Stimulated activated CD8-positive, alpha-beta memory T cell treated with anti-CD3 and anti-CD28 coated beads, Interleukin-7, amount 100 ng/mL, for 24 hours (primary cell): ENCODE measurements at regions not wholly inside any gene's neighbourhood (a gene's known extent, or its start where the extent isn't known, plus 50 kb on each side); places are given as distances from the start of the nearest gene placed in this dataset.
"Not testable (repeated sequence)": the region's sequence is repeated elsewhere in the genome, so short reads cannot be mapped to it uniquely, and the experiment has no call there.

Experiments
- DNase-seq: peaks from one replicate; pipeline ENCODE4 v3.0.0-alpha.2; 2020; ENCODE audit warnings: low read depth

DNA sequence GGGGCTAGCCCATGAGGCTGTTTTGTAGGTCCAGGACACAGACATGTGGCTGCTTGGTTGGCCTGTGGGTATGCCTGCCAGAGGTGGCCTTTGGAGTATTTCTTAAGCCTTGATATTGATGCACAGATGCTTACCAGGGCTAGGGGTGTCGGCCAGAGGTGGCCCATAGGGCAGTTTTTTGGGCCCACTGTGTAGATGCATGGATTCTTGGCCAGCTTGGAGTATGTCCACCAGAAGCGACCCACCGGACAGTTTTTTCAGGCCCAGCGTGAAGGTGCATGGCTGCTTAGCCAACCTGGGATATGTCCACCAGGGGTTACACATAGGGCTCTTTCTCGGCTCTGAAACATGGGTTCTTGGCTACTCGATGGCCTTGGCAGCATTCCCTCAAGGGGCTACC, 1199.1 kb downstream of the CNTNAP5 start:
- no peak for DNase-seq

DNA sequence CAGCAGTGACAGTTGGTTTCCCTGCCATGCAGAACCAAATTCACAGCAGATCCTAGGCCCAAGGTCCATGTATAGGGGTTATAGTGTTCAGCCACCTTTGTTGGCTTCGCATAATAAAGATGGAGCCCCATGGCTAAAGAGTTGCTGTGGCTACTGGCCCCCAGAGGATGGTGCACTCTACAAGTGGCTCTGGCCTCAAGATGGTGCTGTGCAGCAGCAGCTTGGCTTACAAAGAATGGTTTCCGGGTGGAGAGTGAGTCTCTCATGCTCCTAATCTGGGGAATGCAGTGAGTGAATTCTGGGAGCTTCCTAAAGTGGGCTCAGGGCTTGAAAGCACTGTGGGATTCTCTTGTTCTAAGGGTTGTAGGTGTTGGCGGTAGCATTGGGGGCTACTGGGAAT, 1199.7 kb downstream of the CNTNAP5 start:
- no peak for DNase-seq

DNA sequence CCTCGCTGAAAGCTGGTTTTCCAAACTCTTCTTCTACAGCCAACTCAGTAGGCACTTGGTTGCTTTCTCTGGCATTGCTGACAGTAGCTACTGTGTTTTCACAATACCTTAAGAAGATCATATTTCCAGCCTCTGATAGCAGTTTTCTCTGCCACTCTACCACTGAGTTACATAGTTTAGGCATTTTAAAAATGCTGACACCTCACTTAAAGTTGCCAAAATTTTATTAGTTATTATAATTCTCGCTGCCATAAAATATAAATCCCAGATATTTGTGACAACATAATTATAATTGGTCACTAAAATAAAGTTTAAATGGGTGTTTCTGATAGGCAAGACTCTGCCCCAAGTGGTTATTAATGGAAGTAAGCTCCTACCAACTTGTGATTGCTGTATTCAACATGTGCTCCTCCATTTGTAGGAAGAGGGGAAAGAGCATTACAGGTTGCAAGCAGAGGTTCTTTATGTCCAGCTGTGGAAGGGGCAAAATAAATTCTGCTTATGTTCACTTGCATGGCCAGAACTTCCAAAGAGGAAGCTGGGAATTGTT, 1202.8 kb downstream of the CNTNAP5 start:
- no peak for DNase-seq

DNA sequence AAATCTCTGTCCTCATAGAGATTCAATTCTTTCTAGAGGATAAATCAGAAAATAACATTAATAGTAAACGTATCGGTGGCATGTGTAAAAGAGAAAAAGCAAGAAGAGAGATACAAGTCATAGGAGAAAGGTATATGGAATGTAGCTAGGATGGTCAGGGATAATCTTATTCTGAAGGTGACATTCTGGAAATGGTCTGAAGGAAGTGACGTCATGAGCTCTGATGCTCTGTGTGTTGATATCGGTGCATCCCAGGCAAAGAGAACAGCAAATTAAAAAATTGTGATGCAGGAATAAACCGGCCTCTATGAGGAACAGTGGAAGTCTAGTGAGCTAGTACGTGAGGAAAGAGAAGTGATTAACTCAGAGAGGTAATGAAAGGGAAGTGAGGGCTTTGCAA, 1215.8 kb downstream of the CNTNAP5 start:
- no peak for DNase-seq

- no peak for DNase-seq
These were observed 1218.0 kb downstream of the CNTNAP5 start for GRCh38 chr2:125243074-125243473.

GRCh38 chr2:125254010-125254409, 1228.9 kb downstream of the CNTNAP5 start:
- DNase-seq = no peak

DNA sequence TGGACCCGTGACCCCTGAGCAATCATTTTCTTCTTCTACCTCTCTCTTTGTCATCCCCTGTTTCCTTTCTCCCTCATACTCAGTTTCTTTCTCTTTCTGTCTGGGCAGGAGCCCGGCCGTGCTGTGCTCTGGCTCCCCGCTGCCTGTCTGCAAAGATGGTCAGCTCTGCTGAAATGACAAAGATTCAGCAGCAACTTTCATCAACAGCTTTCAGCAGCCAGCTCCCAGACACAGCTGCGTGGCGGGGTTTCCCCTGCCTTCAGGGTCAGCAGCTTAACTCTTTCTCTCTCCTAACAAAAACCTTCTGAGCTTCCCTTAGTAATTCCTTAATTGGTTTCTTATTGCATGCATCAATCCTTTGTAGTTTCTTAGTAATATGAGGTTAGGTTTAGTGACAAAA, 1234.4 kb downstream of the CNTNAP5 start:
- DNase-seq = no peak

- DNase-seq = not testable (repeated sequence)
These were observed 1235.4 kb downstream of the CNTNAP5 start for GRCh38 chr2:125260366-125260930.

DNA sequence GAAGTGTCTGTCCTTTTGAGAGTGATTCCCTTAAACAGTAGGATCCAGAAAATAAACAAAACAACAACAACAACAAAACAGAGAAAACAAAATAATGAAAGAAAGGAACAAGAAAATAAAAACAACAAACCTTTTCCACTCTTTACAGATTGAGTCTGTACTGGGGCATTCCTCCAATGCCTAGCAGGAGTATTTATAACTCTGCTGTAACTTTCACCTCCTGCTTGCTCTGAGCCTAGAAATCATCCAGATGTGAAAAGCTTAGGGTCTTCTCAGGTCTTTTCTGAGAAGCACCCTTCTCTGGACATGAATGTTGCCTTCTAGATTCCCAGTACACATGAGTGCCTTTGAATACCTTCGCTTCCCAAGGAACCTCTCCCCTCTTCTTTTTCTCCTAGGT, 1239.4 kb downstream of the CNTNAP5 start:
- no peak for DNase-seq

- DNase-seq = no peak
These were observed 1242.6 kb downstream of the CNTNAP5 start for GRCh38 chr2:125267683-125268082.

DNA sequence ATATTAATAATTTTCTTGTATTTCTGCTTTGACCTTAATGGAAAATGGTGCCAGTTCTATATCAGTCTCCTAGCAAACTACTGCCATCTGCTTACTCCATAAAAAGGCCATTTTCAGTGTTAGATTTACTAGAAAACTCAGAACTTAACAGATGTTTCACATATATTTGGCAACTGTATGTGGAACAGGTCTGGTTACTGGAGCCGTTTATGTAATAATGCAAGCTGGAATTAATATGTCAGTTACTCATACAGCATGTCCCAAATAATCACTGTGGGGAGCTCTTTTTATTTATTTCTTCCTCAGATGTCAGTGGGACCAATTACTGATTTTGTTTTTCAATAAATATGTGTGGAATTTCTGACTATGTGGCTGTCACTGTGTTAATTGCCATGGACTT, 1247.6 kb downstream of the CNTNAP5 start:
- no peak for DNase-seq

- no peak for DNase-seq
These were observed 1249.6 kb downstream of the CNTNAP5 start for GRCh38 chr2:125274718-125275117.

DNA sequence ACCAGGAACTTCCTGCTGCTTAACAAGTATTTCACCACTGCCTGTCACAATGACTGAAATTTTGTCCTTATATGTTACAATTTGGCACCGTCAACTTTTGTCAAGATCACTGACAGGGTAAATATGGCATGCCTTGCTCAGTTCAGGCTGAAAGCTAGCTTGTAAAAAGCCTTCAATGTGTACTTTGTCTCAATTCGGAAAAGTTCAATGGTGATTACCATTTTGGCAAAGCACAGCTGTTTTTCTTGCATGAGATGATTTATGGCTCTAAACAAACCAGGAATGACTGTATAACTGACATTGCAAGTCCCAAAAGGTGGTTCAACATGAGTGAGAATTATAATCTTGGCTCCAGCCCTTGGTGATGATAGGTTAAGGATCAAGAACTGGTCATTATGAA, 1255.2 kb downstream of the CNTNAP5 start:
- DNase-seq = no peak

GRCh38 chr2:125281242-125281641, 1256.2 kb downstream of the CNTNAP5 start:
- DNase-seq = no peak

- no peak for DNase-seq
These were observed 1271.7 kb downstream of the CNTNAP5 start for GRCh38 chr2:125296742-125297141.

GRCh38 chr2:125310657-125311364, 1285.7 kb downstream of the CNTNAP5 start:
- DNase-seq = no peak

DNA sequence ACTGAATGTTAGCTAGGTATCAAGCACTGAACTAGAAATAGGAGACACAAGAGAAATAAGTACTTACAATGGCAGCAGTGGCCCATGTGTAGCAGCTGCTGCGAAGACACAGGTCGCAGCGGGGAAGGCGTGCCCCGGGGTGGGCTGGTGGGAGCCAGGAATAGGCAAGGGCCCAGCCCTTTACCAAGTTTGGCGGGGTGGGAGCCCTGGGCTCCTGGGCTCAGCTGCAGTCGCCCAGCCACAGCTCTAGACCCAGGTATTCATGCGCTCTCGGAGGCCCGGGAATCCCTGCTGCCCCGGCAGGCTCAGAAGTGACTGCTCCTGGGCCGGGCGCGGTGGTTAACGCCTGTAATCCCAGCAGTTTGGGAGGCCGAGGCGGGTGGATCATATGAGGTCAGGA, 1287.3 kb downstream of the CNTNAP5 start:
- no peak for DNase-seq

DNA sequence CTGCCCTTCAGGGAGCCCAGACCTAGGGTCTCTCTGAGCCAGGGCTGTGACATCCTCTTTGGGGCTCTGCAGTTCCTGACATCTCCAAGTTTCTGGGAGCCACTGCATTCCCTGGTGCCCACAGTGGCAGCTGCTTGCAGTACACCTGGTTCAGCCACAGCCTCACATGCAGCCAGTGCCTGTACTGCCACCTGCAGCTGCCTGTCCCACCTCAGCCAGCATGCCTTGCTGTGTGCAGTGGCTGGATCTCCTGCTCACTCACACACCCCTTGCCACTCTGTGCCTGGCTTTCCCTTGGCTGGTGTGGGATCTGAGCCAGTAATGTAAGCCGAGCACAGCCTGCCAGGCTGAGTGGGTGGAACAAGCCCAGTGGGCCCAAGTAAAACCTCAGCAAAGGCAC, 1288.7 kb downstream of the CNTNAP5 start:
- DNase-seq = no peak

GRCh38 chr2:125318740-125319139, 1293.7 kb downstream of the CNTNAP5 start:
- DNase-seq = no peak

DNA sequence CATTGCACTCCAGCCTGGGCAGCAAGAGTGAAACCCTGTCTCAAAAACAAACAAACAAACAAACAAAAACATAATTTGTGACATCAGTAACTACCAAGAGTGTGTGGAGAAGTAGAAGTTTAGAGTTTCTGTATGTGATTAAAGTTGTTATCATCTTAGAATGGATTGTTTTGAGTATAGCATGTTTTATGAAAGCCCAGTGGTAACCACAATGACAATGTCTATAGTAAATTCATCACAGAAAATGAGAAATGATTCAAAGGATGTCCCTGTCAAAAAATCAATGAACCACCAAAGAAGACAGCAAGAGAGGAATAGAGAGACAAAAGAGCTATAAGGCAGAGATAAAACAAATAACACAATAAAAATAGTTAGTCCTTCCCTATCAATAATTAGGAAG, 1299.2 kb downstream of the CNTNAP5 start:
- DNase-seq = no peak

DNA sequence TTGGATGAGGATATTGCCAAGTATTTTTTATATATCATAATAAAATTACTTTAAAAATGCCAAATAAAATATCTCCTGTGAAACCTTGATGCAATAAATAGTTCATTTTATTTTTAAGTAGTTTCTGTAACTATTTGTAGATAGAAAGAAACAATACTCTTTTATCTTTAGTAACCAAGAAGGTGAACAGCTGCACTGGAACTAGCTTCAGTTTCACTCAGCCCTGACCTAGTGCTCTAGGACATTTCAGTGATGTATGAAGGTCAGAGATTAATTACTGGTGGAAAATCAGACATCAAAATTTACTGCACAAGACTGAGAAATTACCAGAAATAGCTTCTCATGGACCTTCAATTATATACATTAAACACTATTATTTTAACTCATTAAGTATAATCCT, 1305.0 kb downstream of the CNTNAP5 start:
- no peak for DNase-seq

DNA sequence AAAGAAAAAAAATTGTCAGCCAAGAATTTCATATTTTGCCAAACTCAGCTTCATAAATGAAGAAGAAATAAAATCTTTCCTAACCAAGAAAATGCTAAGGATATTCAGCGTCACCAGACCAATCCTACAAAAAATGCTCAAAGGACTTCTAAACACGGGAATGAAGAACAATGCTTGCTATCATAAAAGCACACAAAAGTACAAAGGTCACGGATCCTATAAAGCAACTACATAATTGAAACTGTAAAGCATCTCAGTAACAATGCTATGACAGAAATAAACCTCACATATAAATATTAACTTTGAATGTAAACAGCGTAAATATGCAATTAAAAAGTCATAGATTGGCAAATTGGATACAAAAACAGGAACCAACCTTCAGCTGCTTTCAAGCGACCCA, 1314.6 kb upstream of the GYPC start:
- no peak for DNase-seq

GRCh38 chr2:125353542-125353941, 1302.4 kb upstream of the GYPC start:
- DNase-seq = not testable (repeated sequence)
